AG04450 (cell line): ENCODE measurements at regions not wholly inside any gene's neighbourhood (a gene's known extent, or its start where the extent isn't known, plus 50 kb on each side); places are given as distances from the start of the nearest gene placed in this dataset.
"Not testable (repeated sequence)": the region's sequence is repeated elsewhere in the genome, so short reads cannot be mapped to it uniquely, and the experiment has no call there.

ENCODE experiments used
- CTCF ChIA-PET: fragments of 300-600, 350-600 bp; formaldehyde crosslinking; extraction: SDS; loops from one replicate; lab custom pipeline; 2022; ENCODE audit warnings: antibody characterized with exemption, inconsistent platforms; lab: Charles Lee
- POLR2A ChIA-PET: fragments of 350-600 bp; formaldehyde crosslinking; extraction: SDS; loops from one replicate; lab custom pipeline; 2021; ENCODE audit warnings: antibody characterized with exemption, inconsistent platforms; lab: Yijun Ruan, JAX
- DNase-seq: peaks from one replicate; pipeline ENCODE4 v3.0.0-alpha.2; 2011; ENCODE audit warnings: low read depth, low spot score
- H3K27ac ChIP-seq: one replicate; pipeline ENCODE4 v1.5.1; 2012; ENCODE audit warnings: low read depth, low read length, control low read depth
- H3K27me3 ChIP-seq: one replicate; pipeline ENCODE4 v1.6.0; 2012; ENCODE audit warnings: low read length; ENCODE audit not compliant: control insufficient read depth, insufficient read depth
- H3K4me3 ChIP-seq: 2 replicates; pipeline ENCODE4 v1.5.1; 2011; ENCODE audit warnings: mild to moderate bottlenecking, low read depth, low read length, control low read depth
- H3K9me3 ChIP-seq: 2 replicates; pipeline ENCODE4 v1.5.1; 2012; ENCODE audit warnings: low read length; ENCODE audit not compliant: control insufficient read depth, insufficient read depth
- CTCF ChIP-seq: IDR thresholded peaks from 2 replicates; pipeline ENCODE4 v1.5.1; 2011; ENCODE audit warnings: low read depth, low read length, control low read depth, inconsistent platforms

GRCh38 chr21:23579573-23579972 is 2027.7 kb downstream of the MRPL39 start:
- H3K27ac ChIP-seq, result no peak overlapping the region
- no peak overlapping the region for H3K4me3 ChIP-seq
- POLR2A ChIA-PET, result no interaction called here
- CTCF ChIA-PET, result no interaction called here
- H3K27me3 ChIP-seq, result no peaks in the 10 kb centered on the region
- H3K9me3 ChIP-seq, result no peaks in the 10 kb centered on the region; the same call in 1 of the 2 replicates
- DNase-seq, result no peak
- TF ChIP-seq CTCF, result no peak

DNA sequence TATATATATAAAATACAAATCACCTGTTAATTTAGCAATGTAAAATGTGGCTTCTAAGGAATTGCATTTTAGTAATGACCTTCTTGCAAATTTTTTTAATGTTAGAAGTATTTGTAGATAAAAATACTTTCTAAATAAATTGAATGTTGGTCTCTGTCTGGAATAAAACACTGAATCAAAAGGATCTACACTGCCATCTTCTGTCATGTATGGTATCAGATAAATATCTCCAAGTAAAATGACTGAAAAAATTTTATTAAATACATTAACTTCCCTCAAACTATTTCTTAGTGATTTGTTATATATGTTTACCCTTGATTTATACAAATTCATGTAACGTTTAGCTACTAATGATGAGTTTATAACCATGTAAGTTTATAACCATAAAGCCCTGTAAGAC is 2029.3 kb downstream of the MRPL39 start:
- no peak overlapping the region for H3K4me3 ChIP-seq
- H3K27ac ChIP-seq, result no peak overlapping the region
- H3K27me3 ChIP-seq, result no peaks in the 10 kb centered on the region
- POLR2A ChIA-PET, result no interaction called here
- DNase-seq, result no peak
- no peaks in the 10 kb centered on the region; the same call in 1 of the 2 replicates for H3K9me3 ChIP-seq
- CTCF ChIA-PET, result no interaction called here
- no peak for TF ChIP-seq CTCF

GRCh38 chr21:23574932-23575331 is 2032.3 kb downstream of the MRPL39 start:
- Histone ChIP-seq H3K27me3 (no peaks in the 10 kb centered on the region), H3K9me3 (no peaks in the 10 kb centered on the region; the same call in 1 of the 2 replicates), H3K27ac (no peak overlapping the region), H3K4me3 (no peak overlapping the region)
- POLR2A ChIA-PET, result no interaction called here
- CTCF ChIA-PET, result no interaction called here
- DNase-seq, result no peak
- no peak for TF ChIP-seq CTCF

DNA sequence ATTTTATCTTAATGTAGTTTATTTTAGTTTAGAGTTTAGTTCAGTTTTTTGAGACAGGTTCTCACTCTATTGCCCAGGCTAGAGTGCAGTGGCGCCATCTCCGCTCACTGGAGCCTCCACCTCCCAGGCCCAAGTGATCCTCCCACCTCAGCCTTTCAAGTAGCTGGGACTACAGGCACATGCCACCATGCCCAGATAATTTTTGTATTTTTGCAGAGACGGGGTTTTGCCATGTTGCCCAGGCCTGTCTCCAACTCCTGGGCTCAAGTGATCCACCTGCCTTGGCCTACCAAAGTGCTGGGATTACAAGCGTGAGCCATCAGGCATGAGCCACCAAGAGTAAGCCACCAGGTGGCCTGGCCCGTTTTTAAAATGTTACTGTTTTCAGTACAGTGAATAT is 2058.4 kb downstream of the MRPL39 start:
- DNase-seq, H3K27ac ChIP-seq, CTCF ChIA-PET, H3K27me3 ChIP-seq, H3K9me3 ChIP-seq, H3K4me3 ChIP-seq, POLR2A ChIA-PET: not testable (repeated sequence)

- DNase-seq, result no peak
- Histone ChIP-seq H3K27ac (no peak overlapping the region), H3K27me3 (no peaks in the 10 kb centered on the region), H3K9me3 (peaks cover 9% of the 10 kb centered on the region), H3K4me3 (no peak overlapping the region)
- CTCF ChIA-PET, result no interaction called here
- POLR2A ChIA-PET, result no interaction called here
- TF ChIP-seq CTCF, result no peak
Measured at GRCh38 chr21:23543333-23543732, 2063.9 kb downstream of the MRPL39 start.

GRCh38 chr21:23542097-23542496 is 2065.2 kb downstream of the MRPL39 start:
- peaks cover 13% of the 10 kb centered on the region for H3K9me3 ChIP-seq
- no peak for TF ChIP-seq CTCF
- DNase-seq, result no peak
- ChIA-PET CTCF (no interaction called here), POLR2A (no interaction called here)
- no peaks in the 10 kb centered on the region for H3K27me3 ChIP-seq
- no peak overlapping the region for H3K4me3 ChIP-seq
- H3K27ac ChIP-seq, result no peak overlapping the region
